ENCODE measurements at regions not wholly inside any gene's neighbourhood (a gene's known extent, or its start where the extent isn't known, plus 50 kb on each side); places are given as distances from the start of the nearest gene placed in this dataset.
A peak's percentile ranks its signal among the peaks of the same experiment; 100 is the strongest.
"Not testable (repeated sequence)": the region's sequence is repeated elsewhere in the genome, so short reads cannot be mapped to it uniquely, and the experiment has no call there.

DNA sequence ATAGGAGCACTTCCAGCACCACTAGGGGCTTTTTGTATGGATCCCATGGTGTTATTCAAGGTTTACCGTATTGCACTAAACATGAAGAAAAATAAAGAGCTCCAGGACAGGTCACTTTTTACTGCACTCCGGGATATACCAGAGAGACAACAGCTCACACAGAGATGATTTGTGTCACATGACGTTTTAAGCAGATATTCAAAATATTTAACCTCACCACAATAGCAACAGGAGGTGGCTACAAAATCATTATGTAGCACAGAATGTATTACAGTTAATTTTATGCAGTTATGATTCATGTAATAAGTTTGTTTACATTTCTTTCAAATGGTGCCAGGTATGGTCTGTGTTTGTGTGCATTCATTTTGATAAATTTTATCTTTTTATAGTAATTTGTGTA lies 100.6 kb downstream of the LUZP4 start:
- TF ChIP-seq EZH2phosphoT487 (IDR thresholded peaks at IDR 0.05; ENCODE audit: low read depth, severe bottlenecking, unreplicated experiment), result no peak
- TF ChIP-seq CTCF (IDR thresholded peaks at IDR 0.05; ENCODE audit: poor library complexity), result no peak
- no peak for TF ChIP-seq EZH2 (IDR thresholded peaks at IDR 0.05; ENCODE audit: borderline replicate concordance)
- H3K9me3 ChIP-seq (ENCODE audit: low read depth), result no peaks in the 10 kb centered on the region
- no peaks in the 10 kb centered on the region for H3K27me3 ChIP-seq
- H3K4me3 ChIP-seq, result no peak overlapping the region
- no peak overlapping the region for H3K27ac ChIP-seq
- no peak overlapping the region for H3K4me2 ChIP-seq
- no peak for DNase-seq (ENCODE audit: low spot score)
- no peaks in the 10 kb centered on the region for H4K20me1 ChIP-seq (ENCODE audit: insufficient read depth, poor library complexity, severe bottlenecking)
- WGBS (ENCODE audit: low lambda C conversion rate, missing lambda C conversion rate), result 83% methylated on average over 3 of the region's 3 CpGs
- H3K36me3 ChIP-seq (replicated peaks; ENCODE audit: insufficient read depth, low read depth), result no peaks in the 10 kb centered on the region
- H3K4me1 ChIP-seq (ENCODE audit: insufficient read depth), result peaks cover 18% of the 10 kb centered on the region
- H2AFZ ChIP-seq, result no peak overlapping the region
- no peaks in the 10 kb centered on the region for H3K9me2 ChIP-seq (replicated peaks; ENCODE audit: insufficient read depth)
- no peaks in the 10 kb centered on the region for H3K79me2 ChIP-seq

GRCh38 chrX:115392031-115392430 lies 102.5 kb downstream of the LUZP4 start:
- WGBS (ENCODE audit: low lambda C conversion rate, missing lambda C conversion rate), result 80% methylated on average over 2 of the region's 2 CpGs
- Histone ChIP-seq H3K4me1 (ENCODE audit: insufficient read depth) (peaks cover 18% of the 10 kb centered on the region), H3K9me3 (ENCODE audit: low read depth) (no peaks in the 10 kb centered on the region), H3K9me2 (replicated peaks; ENCODE audit: insufficient read depth) (no peaks in the 10 kb centered on the region), H3K4me2 (no peak overlapping the region), H3K27ac (no peak overlapping the region), H3K36me3 (replicated peaks; ENCODE audit: insufficient read depth, low read depth) (no peaks in the 10 kb centered on the region), H3K27me3 (no peaks in the 10 kb centered on the region), H3K4me3 (no peak overlapping the region), H2AFZ (no peak overlapping the region), H4K20me1 (ENCODE audit: insufficient read depth, poor library complexity, severe bottlenecking) (no peaks in the 10 kb centered on the region), H3K79me2 (no peaks in the 10 kb centered on the region)
- TF ChIP-seq EZH2phosphoT487 (IDR thresholded peaks at IDR 0.05; ENCODE audit: low read depth, severe bottlenecking, unreplicated experiment) (no peak), CTCF (IDR thresholded peaks at IDR 0.05; ENCODE audit: poor library complexity) (no peak), EZH2 (IDR thresholded peaks at IDR 0.05; ENCODE audit: borderline replicate concordance) (no peak)
- DNase-seq (ENCODE audit: low spot score), result no peak

GRCh38 chrX:115392871-115393270 lies 103.4 kb downstream of the LUZP4 start:
- no peaks in the 10 kb centered on the region for H3K27me3 ChIP-seq
- H3K9me3 ChIP-seq (ENCODE audit: low read depth), result no peaks in the 10 kb centered on the region
- no peak for DNase-seq (ENCODE audit: low spot score)
- H3K36me3 ChIP-seq (replicated peaks; ENCODE audit: insufficient read depth, low read depth), result no peaks in the 10 kb centered on the region
- H3K4me1 ChIP-seq (ENCODE audit: insufficient read depth), result peaks cover 14% of the 10 kb centered on the region
- H3K79me2 ChIP-seq, result no peaks in the 10 kb centered on the region
- H3K4me3 ChIP-seq, result no peak overlapping the region
- no peaks in the 10 kb centered on the region for H4K20me1 ChIP-seq (ENCODE audit: insufficient read depth, poor library complexity, severe bottlenecking)
- H3K4me2 ChIP-seq, result no peak overlapping the region
- no peak for TF ChIP-seq EZH2phosphoT487 (IDR thresholded peaks at IDR 0.05; ENCODE audit: low read depth, severe bottlenecking, unreplicated experiment)
- TF ChIP-seq CTCF (IDR thresholded peaks at IDR 0.05; ENCODE audit: poor library complexity), result no peak
- TF ChIP-seq EZH2 (IDR thresholded peaks at IDR 0.05; ENCODE audit: borderline replicate concordance), result no peak
- H3K9me2 ChIP-seq (replicated peaks; ENCODE audit: insufficient read depth), result no peaks in the 10 kb centered on the region
- WGBS (ENCODE audit: low lambda C conversion rate, missing lambda C conversion rate), result 100% methylated on average over 1 of the region's 1 CpG
- peak overlapping the region; percentile 47 for H3K27ac ChIP-seq
- H2AFZ ChIP-seq, result no peak overlapping the region

DNA sequence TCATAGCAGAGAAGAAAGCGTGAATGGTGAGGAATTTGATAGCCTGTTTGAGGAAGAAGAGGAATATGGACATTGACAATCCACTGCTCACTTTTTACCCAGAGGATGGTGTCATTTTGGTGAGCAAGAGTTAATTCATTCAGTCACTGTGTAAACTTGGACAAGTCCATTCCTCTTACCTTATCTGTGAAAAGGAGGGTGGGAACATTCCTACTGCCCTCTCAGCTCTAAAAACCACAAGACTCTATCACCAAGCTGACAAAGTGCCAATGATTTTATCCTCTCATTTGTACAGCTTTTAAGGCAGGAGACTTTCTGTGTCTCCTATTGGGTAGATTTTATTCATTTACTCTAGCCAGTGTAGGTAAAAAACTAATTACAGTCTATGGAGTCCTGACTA lies 103.8 kb downstream of the LUZP4 start:
- peak overlapping the region; percentile 40 for H3K4me2 ChIP-seq
- H3K36me3 ChIP-seq (replicated peaks; ENCODE audit: insufficient read depth, low read depth), result no peaks in the 10 kb centered on the region
- WGBS (ENCODE audit: low lambda C conversion rate, missing lambda C conversion rate), result 81% methylated on average over 1 of the region's 1 CpG
- H3K27ac ChIP-seq, result peak overlapping the region; percentile 77
- H3K9me3 ChIP-seq (ENCODE audit: low read depth), result no peaks in the 10 kb centered on the region
- no peaks in the 10 kb centered on the region for H3K79me2 ChIP-seq
- H4K20me1 ChIP-seq (ENCODE audit: insufficient read depth, poor library complexity, severe bottlenecking), result no peaks in the 10 kb centered on the region
- peak; percentile 24 for DNase-seq (ENCODE audit: low spot score)
- no peak for TF ChIP-seq EZH2phosphoT487 (IDR thresholded peaks at IDR 0.05; ENCODE audit: low read depth, severe bottlenecking, unreplicated experiment)
- TF ChIP-seq EZH2 (IDR thresholded peaks at IDR 0.05; ENCODE audit: borderline replicate concordance), result no peak
- TF ChIP-seq CTCF (IDR thresholded peaks at IDR 0.05; ENCODE audit: poor library complexity), result no peak
- no peaks in the 10 kb centered on the region for H3K27me3 ChIP-seq
- H3K4me3 ChIP-seq, result no peak overlapping the region
- H3K9me2 ChIP-seq (replicated peaks; ENCODE audit: insufficient read depth), result no peaks in the 10 kb centered on the region
- no peak overlapping the region for H2AFZ ChIP-seq
- H3K4me1 ChIP-seq (ENCODE audit: insufficient read depth), result peaks cover 11% of the 10 kb centered on the region

DNA sequence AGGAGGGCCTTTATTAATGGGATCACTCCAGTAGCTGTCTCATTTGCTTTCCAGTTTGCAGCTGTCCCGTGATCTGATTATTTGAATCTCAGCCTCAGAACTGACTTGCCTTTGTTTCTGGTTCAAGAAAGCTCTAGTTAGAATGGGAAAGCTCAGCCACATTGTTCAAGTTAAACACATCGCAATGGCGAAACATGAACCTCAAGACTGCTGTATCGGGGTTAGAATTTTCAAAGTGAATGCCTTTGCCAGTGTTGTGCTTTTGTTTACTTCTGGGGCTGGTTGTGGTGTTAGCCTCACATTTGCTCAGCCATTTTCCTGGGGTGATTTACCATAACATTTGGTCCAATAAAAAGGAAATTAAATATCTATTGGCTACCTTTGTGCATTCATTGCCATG lies 105.3 kb downstream of the LUZP4 start:
- not testable (repeated sequence) for H3K27ac ChIP-seq; H2AFZ ChIP-seq; H3K9me2 ChIP-seq (replicated peaks; ENCODE audit: insufficient read depth); DNase-seq (ENCODE audit: low spot score); H3K9me3 ChIP-seq (ENCODE audit: low read depth); H3K4me2 ChIP-seq; H3K36me3 ChIP-seq (replicated peaks; ENCODE audit: insufficient read depth, low read depth); H3K4me3 ChIP-seq; H4K20me1 ChIP-seq (ENCODE audit: insufficient read depth, poor library complexity, severe bottlenecking); H3K27me3 ChIP-seq; H3K79me2 ChIP-seq
- 82% methylated on average over 4 of the region's 4 CpGs for WGBS (ENCODE audit: low lambda C conversion rate, missing lambda C conversion rate)
- H3K4me1 ChIP-seq (ENCODE audit: insufficient read depth), result peaks cover 11% of the 10 kb centered on the region

Measured in hepatocyte (in vitro differentiated cells).